NT2/D1 (cell line): ENCODE measurements at regions not wholly inside any gene's neighbourhood (a gene's known extent, or its start where the extent isn't known, plus 50 kb on each side); places are given as distances from the start of the nearest gene placed in this dataset.

Source experiments
- SUZ12 ChIP-seq: IDR thresholded peaks from 2 replicates; pipeline ENCODE4 v1.6.1; 2011; ENCODE audit not compliant: insufficient read length, insufficient read depth; ENCODE audit errors: extremely low read depth
- YY1 ChIP-seq: IDR thresholded peaks from 2 replicates; pipeline ENCODE4 v1.6.1; 2011; ENCODE audit not compliant: insufficient read length, insufficient read depth

- TF ChIP-seq YY1: no peak
- TF ChIP-seq SUZ12: no peak
Measured at GRCh38 chr5:4614088-4614487, 526.0 kb upstream of the ADAMTS16 start.
